Amniotic stem cell (primary cell): ENCODE measurements at regions not wholly inside any gene's neighbourhood (a gene's known extent, or its start where the extent isn't known, plus 50 kb on each side); places are given as distances from the start of the nearest gene placed in this dataset.

Experiments
- DNase-seq: peaks from one replicate; lab custom pipeline; 2025; lab: John Stamatoyannopoulos, UW

DNA sequence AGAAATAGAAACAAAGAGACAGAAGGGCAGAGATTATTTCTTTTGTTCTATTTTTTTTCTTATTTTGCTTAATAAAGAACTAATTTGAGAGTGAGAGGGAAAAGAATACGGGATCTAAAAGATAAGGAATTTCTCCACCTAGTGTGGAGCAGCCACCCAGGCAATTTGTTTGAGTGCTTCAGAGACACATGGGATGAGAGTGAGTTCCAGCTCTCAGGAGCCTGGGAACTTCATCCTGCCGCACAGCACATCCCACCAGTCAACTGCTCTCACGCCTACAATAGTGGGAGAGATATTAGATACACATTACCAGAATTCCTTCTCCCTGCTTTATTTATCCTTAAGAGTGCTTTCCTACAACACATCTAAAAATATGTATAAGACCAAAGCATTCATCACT, 946.4 kb downstream of the PDHA2 start:
- no peak for DNase-seq

DNA sequence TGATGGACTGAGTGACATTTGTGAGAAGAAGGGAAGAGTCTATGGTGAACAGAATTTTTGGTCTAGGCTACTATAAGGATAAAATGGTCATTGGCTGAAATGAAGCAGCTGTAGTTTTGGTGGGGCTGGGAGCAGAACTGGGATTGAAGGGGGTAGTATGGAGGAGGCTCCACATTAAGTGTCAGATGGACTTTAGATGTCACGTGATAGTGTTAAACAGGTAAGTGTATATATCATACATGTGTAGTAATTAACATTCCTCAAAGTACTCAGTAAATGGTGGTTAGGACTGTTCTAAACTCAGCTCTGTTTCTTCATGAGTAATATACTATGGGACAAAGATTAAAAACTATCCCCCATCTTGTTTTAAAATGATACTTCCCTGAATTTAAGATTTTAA, 947.9 kb downstream of the PDHA2 start:
- DNase-seq, result no peak

- no peak for DNase-seq
Observed at GRCh38 chr4:96809563-96809962, 969.7 kb downstream of the PDHA2 start.

DNA sequence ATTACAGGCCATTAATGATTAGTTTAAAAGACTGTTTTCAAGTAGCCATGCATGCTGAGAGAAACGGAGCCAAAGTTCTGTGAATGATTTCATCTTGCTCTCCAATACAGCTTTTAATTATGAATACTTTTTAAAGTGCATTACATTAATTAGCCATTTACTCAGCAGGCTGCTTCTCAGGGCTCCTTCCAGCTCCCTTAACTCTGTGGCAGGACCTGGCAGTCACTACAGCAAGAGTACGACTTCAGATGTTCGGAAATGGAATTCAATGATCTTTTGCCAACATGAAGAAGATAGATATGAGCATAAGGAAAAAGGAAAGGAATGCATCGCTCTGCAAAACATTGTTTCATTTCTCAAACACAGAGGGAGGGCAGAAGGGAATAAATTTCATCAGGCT, 987.2 kb downstream of the PDHA2 start:
- no peak for DNase-seq

DNA sequence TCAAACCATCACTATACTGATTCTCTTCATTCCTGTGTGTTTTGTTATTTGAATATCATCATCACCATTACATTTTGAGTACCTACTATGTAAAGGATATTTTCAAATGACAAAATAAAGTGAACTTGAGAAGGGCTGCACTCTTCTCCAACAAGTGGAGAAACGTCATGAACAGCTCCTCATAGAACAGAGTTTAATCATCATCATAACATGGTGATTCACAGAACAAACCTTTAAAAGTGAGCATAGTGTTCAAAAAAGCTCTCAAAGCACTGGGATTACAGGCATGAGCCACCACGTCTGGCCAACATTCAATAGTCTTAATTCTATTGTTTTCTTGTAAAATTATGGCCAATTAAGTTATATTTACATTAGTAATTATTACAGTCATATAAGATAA, 993.9 kb downstream of the PDHA2 start:
- DNase-seq, result no peak

DNA sequence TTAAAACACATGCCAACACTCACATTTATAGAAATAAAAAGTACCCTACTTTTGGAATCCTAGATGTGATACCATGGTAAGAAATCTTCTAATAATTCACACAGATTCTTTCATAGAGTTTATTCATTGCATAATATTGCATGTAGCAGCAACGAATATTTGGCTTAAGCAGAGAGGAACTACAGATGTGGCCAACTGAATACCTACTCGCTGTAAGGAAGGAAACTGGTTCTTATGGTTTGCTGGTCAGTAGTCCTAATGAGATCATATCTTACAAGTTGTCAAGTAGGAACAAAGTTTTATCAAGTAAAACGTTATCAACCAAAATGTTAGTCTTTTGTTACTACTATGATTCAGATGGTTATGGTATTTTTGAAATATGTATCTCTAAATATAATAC, 996.1 kb downstream of the PDHA2 start:
- no peak for DNase-seq

DNA sequence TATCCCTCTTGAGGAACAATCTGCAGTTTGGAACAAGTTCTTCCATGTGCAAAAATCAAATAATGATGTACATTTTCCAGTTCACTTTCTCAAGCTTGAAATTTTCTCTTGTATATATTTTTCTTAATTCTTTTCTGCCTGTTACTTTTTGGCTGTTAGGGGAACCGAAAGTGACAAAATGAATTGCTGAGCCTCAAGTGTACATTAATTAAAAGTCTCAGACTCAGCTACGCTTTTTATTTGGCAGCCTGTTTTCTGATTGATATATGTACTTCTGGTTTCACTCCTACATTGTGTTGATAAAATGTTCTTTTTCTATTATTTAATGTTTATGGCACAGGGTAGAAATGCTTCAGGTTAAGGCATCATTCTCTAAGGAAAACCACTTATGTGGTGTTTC, 999.5 kb downstream of the PDHA2 start:
- no peak for DNase-seq

DNA sequence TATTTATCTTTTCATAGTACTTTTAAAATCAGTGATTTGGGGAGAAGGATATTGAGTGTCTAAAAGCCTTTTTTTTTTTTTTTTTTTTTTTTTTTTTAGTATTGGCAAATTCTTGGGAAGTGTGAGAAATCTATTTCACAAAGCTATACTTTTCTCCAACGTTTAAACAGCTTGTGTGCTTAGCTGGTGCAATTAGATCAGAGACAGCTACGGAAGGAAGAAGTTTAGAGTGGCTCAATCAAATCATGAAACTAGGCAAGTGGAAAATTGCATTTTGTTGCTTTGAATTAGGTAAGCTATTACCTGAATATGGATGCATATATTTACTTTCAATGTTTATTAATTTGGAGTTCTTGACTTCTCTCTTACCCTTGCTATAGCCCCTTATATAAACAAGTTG, 1001.9 kb downstream of the PDHA2 start:
- no peak for DNase-seq

DNA sequence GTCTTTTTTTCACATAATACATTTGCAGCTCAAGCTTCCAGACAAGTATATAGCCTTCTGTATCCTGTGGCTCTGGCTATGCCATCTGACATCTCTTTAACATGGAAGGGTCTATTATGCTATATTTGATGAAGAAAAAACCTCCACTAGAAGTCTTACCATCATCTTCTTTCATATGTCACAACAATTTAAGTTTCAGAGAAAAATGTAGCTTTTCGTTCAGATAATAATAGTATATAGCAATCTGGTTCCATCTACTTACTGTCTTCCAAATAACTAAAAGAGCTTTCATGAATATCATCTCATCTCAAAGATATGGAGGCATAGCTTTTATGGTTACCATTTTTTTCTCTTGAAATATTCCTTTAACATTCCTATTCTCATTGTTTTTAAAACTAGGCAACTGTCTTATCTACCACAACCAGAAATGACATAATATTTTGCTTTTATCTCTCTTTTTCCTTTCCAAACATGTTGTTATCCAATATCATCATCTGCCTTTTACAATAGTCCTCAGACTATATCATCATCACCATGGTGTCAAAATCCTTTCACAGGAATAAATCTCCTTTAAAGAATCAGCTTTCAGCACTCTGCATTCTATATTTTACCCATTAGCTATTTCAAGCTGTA, 1005.1 kb downstream of the PDHA2 start:
- no peak for DNase-seq

GRCh38 chr4:96845819-96846218, 1005.9 kb downstream of the PDHA2 start:
- no peak for DNase-seq

- no peak for DNase-seq
Observed at GRCh38 chr4:96874657-96875056, 1034.8 kb downstream of the PDHA2 start.

GRCh38 chr4:96879527-96879926, 1039.6 kb downstream of the PDHA2 start:
- no peak for DNase-seq

DNA sequence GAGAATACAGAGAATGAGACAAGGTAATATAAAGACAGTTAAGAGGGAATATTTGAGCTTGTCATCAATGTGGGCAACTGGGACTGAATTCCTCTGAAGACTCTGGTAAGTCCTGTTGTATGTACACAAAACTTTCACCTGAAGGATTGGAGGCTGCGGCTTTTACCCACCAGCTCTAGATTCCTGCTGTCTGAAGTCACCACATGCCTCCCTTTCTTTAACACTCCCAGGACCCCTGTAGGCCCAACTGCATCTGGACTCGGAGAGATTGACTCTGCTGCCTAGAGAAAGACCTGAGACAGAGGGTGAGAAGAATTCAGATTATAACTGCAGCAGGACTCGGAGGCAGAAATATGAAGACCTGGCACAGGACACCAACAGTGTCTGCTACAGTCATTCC, 1048.0 kb downstream of the PDHA2 start:
- no peak for DNase-seq

- no peak for DNase-seq
Observed at GRCh38 chr4:96894621-96895020, 1054.7 kb downstream of the PDHA2 start.

DNA sequence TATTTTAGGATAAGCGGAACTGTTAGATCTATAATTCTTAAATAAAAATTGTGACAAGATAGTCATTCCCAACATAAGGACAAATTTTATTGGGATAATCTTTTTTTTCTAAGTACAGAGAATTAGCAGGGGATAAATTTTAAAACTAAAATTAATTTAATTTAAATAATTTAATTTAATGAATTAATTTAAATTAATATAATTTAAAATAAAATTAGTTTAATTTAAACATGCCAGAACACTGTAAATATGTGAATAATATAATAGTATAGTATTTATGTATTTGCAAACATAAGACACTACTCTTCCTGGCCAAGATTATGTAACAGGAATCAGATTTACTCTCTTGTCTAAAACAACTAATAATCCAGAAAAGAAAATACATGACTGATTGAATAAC, 1055.9 kb downstream of the PDHA2 start:
- DNase-seq, result no peak

- no peak for DNase-seq
Observed at GRCh38 chr4:96912716-96913115, 1072.8 kb downstream of the PDHA2 start.

DNA sequence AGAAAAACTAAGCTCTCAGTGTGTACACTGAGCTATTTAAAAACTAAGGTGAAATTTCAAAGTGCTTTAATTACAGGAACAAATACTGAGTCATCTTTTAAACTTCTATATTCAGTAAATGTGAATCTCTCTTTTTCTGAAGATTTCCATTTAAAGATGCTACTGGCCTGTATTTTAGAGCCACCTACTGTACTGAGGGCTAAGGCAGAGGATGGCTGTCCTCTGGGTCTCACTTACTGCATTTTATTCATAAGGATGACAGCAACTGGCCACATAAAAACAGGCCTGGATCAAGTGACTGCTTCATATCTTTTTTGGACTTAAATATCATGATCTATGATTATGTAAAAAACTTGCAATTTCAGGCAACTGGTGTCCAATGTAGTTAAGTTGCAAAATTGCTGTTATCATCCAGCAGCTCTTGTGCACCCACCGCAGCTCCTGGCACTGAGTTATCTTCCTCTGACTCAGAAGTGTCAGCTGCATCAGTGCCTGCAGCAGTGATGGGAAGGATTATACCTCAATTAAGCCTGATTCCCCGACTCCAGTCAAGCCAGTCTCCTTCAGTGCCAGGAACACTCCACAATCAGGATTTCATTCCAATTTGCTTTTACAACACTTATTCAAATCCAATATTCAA, 1073.7 kb downstream of the PDHA2 start:
- no peak for DNase-seq

GRCh38 chr4:96916711-96917110, 1076.8 kb downstream of the PDHA2 start:
- no peak for DNase-seq

DNA sequence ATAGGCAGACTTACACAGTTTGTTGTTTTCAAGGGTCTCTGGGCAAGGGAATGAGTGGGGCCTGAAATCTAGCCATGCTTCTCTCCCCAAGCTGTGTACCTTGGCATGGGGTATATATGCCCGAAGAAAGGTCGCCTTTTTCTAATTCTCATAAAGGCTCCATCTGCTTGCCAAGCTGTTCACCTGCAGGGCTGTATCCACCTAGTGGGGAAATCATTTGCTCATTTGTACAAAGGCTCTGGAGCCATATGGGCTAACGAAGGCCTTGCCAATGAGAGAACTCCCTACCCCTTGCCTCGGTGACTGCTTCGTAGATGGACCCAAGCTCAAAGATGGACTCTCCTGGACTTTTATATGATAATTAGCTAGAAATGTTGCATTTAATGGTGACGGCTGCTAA, 1097.0 kb downstream of the PDHA2 start:
- DNase-seq, result no peak

DNA sequence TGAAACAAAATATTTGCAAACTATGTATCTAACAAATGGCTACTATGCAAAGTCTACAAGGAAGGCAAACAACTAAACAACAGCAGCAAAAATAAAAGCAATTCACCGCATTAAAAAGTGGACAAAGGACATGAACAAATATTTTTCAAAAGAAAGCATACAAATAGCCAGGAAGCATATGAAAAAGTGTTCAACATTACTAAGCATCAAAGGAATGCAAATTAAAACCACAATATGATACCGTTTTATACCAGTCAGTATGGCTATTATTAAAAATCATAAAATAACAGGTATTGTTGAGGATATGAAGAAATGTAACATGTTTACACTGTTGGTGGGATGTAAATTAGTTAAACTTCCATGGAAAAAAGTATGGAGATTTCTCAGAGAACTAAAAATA, 1106.7 kb downstream of the PDHA2 start:
- no peak for DNase-seq

GRCh38 chr4:96952610-96953009, 1112.7 kb downstream of the PDHA2 start:
- no peak for DNase-seq

- no peak for DNase-seq
Observed at GRCh38 chr4:96955226-96955625, 1115.3 kb downstream of the PDHA2 start.

- DNase-seq, result no peak
Observed at GRCh38 chr4:96955691-96956090, 1115.8 kb downstream of the PDHA2 start.

GRCh38 chr4:96969455-96969854, 1129.6 kb downstream of the PDHA2 start:
- DNase-seq, result no peak
